H9 (cell line): ENCODE measurements at regions not wholly inside any gene's neighbourhood (a gene's known extent, or its start where the extent isn't known, plus 50 kb on each side); places are given as distances from the start of the nearest gene placed in this dataset.

ENCODE experiments used
- DNase-seq: peaks from one replicate; pipeline ENCODE4 v3.0.0-alpha.2; 2017
- H2AFZ ChIP-seq: one replicate; pipeline ENCODE4 v1.6.1; 2013; ENCODE audit warnings: mild to moderate bottlenecking, low read length, control low read depth, moderate library complexity
- H2AK5ac ChIP-seq: 2 replicates; pipeline ENCODE4 v1.6.1; 2013; ENCODE audit warnings: low read length, control low read depth, mixed read lengths; ENCODE audit not compliant: insufficient read length
- H2BK120ac ChIP-seq: one replicate; pipeline ENCODE4 v1.6.1; 2013; ENCODE audit warnings: low read depth, mild to moderate bottlenecking, low read length, control low read depth, inconsistent platforms; ENCODE audit not compliant: poor library complexity, severe bottlenecking
- H2BK12ac ChIP-seq: 2 replicates; pipeline ENCODE4 v1.6.1; 2013; ENCODE audit warnings: low read length, control low read depth, mixed read lengths, low read depth; ENCODE audit not compliant: insufficient read length
- H2BK15ac ChIP-seq: 2 replicates; pipeline ENCODE4 v1.6.1; 2013; ENCODE audit warnings: low read depth, low read length, control low read depth
- H2BK20ac ChIP-seq: one replicate; pipeline ENCODE4 v1.6.1; 2013; ENCODE audit warnings: low read depth, mild to moderate bottlenecking, low read length, control low read depth, inconsistent platforms; ENCODE audit not compliant: poor library complexity, severe bottlenecking
- H2BK5ac ChIP-seq: 2 replicates; pipeline ENCODE4 v1.6.1; 2013; ENCODE audit warnings: low read length, control low read depth, mixed read lengths; ENCODE audit not compliant: insufficient read length
- H3K14ac ChIP-seq: 2 replicates; pipeline ENCODE4 v1.6.1; 2013; ENCODE audit warnings: low read length, control low read depth; ENCODE audit not compliant: insufficient read depth
- H3K18ac ChIP-seq: 2 replicates; pipeline ENCODE4 v1.6.1; 2013; ENCODE audit warnings: low read depth, mild to moderate bottlenecking, mixed read lengths, low read length, control low read depth; ENCODE audit not compliant: insufficient read length
- H3K23ac ChIP-seq: 2 replicates; pipeline ENCODE4 v1.6.1; 2013; ENCODE audit warnings: low read length, control low read depth, mixed read lengths, low read depth; ENCODE audit not compliant: insufficient read length
- H3K23me2 ChIP-seq: 2 replicates; pipeline ENCODE4 v1.6.1; 2013; ENCODE audit warnings: low read depth, mild to moderate bottlenecking, mixed read lengths, low read length, control low read depth; ENCODE audit not compliant: insufficient read length, poor library complexity, severe bottlenecking
- H3K27ac ChIP-seq: 2 replicates; pipeline ENCODE4 v1.5.1; 2013; ENCODE audit warnings: low read length, control low read depth, mixed read lengths, low read depth; ENCODE audit not compliant: insufficient read length
- H3K27me3 ChIP-seq: 2 replicates; pipeline ENCODE4 v1.6.1; 2013; ENCODE audit warnings: low read length, control low read depth, inconsistent platforms; ENCODE audit not compliant: insufficient read depth
- H3K4ac ChIP-seq: 2 replicates; pipeline ENCODE4 v1.6.1; 2013; ENCODE audit warnings: low read depth, mild to moderate bottlenecking, control low read depth, inconsistent platforms, low read length, moderate library complexity
- H3K4me1 ChIP-seq: 2 replicates; pipeline ENCODE4 v1.6.1; 2013; ENCODE audit warnings: low read length, control low read depth, inconsistent platforms; ENCODE audit not compliant: insufficient read depth
- H3K4me2 ChIP-seq: 2 replicates; pipeline ENCODE4 v1.6.1; 2013; ENCODE audit warnings: low read length, control low read depth, mixed read lengths; ENCODE audit not compliant: insufficient read length, insufficient read depth
- H3K56ac ChIP-seq: 2 replicates; pipeline ENCODE4 v1.6.1; 2013; ENCODE audit warnings: low read depth, mild to moderate bottlenecking, mixed read lengths, low read length, control low read depth; ENCODE audit not compliant: insufficient read length
- H3K79me1 ChIP-seq: 2 replicates; pipeline ENCODE4 v1.6.1; 2013; ENCODE audit warnings: low read depth, mild to moderate bottlenecking, moderate library complexity, low read length, control low read depth, inconsistent platforms; ENCODE audit not compliant: insufficient read depth, poor library complexity, severe bottlenecking
- H3K79me2 ChIP-seq: 2 replicates; pipeline ENCODE4 v1.6.1; 2013; ENCODE audit warnings: low read length, control low read depth, inconsistent platforms; ENCODE audit not compliant: insufficient read depth
- H3K9ac ChIP-seq: 2 replicates; pipeline ENCODE4 v1.6.1; 2013; ENCODE audit warnings: low read length, control low read depth, mixed read lengths; ENCODE audit not compliant: insufficient read length; ENCODE audit errors: extremely low read depth
- H3K9me3 ChIP-seq: one replicate; pipeline ENCODE4 v1.6.1; 2013; ENCODE audit warnings: low read depth, low read length, inconsistent platforms; ENCODE audit not compliant: control insufficient read depth
- H3T11ph ChIP-seq: one replicate; pipeline ENCODE4 v1.6.1; 2013; ENCODE audit warnings: mild to moderate bottlenecking, low read length, control low read depth, inconsistent platforms
- H4K20me1 ChIP-seq: one replicate; pipeline ENCODE4 v1.6.1; 2013; ENCODE audit not compliant: control insufficient read depth, insufficient read length, insufficient read depth
- H4K5ac ChIP-seq: 2 replicates; pipeline ENCODE4 v1.6.1; 2013; ENCODE audit warnings: low read depth, mild to moderate bottlenecking, mixed read lengths, low read length, control low read depth; ENCODE audit not compliant: insufficient read length
- H4K8ac ChIP-seq: replicated peaks from 2 replicates; pipeline ENCODE4 v1.6.1; 2013; ENCODE audit warnings: low read length, control low read depth, mixed read lengths, low read depth; ENCODE audit not compliant: insufficient read length
- H4K91ac ChIP-seq: 2 replicates; pipeline ENCODE4 v1.6.1; 2013; ENCODE audit warnings: low read depth, mild to moderate bottlenecking, moderate library complexity, mixed read lengths, low read length, control low read depth; ENCODE audit not compliant: insufficient read length
- H3K27ac Mint-ChIP-seq, 3 experiments: 2 replicates in 2 of 3; 3 replicates in 1 of 3; pipeline ENCODE4 v1.8.0; 2020 to 2021; ENCODE audit warnings: mixed read lengths in 3 of 3, mild to moderate bottlenecking in 1 of 3, moderate library complexity in 1 of 3
- H3K27me3 Mint-ChIP-seq: 2 replicates; pipeline ENCODE4 v1.8.0; 2021; ENCODE audit warnings: low read depth, mild to moderate bottlenecking, moderate library complexity, mixed read lengths
- H3K36me3 Mint-ChIP-seq, 3 experiments: 2 replicates in 2 of 3; 3 replicates in 1 of 3; pipeline ENCODE4 v1.8.0; 2020 to 2021; ENCODE audit warnings: low read depth in 3 of 3, mixed read lengths in 3 of 3; ENCODE audit not compliant: insufficient read depth in 1 of 3
- H3K4me1 Mint-ChIP-seq, 2 experiments: 2 replicates each; pipeline ENCODE4 v1.8.0; 2020; ENCODE audit warnings: mixed read lengths in 2 of 2
- H3K4me3 Mint-ChIP-seq, 2 experiments: 2 replicates in 1 of 2; 3 replicates in 1 of 2; pipeline ENCODE4 v1.8.0; 2020 to 2021; ENCODE audit warnings: mild to moderate bottlenecking in 2 of 2, mixed read lengths in 2 of 2, moderate library complexity in 1 of 2
- H3K9me3 Mint-ChIP-seq, 2 experiments: 2 replicates in 1 of 2; 3 replicates in 1 of 2; pipeline ENCODE4 v1.8.0; 2020; ENCODE audit warnings: mild to moderate bottlenecking in 2 of 2, mixed read lengths in 2 of 2, moderate library complexity in 1 of 2
- CTCF ChIP-seq: fragments of 200-600 bp; sonication (generic); conservative IDR thresholded peaks from 3 replicates; pipeline ENCODE4 v1.8.0; 2021; ENCODE audit warnings: antibody characterized with exemption, mild to moderate bottlenecking
- WGBS: extraction: QIAGEN DNeasy Blood & Tissue Kit; methylation state at CpG from one replicate; pipeline ENCODE4 v1.1.7; 2013; ENCODE audit warnings: missing lambda C conversion rate, low lambda C conversion rate, mixed read lengths; ENCODE audit not compliant: insufficient read length; ENCODE audit errors: extremely low coverage; 5-methylcytosine and 5-hydroxymethylcytosine counted together

DNA sequence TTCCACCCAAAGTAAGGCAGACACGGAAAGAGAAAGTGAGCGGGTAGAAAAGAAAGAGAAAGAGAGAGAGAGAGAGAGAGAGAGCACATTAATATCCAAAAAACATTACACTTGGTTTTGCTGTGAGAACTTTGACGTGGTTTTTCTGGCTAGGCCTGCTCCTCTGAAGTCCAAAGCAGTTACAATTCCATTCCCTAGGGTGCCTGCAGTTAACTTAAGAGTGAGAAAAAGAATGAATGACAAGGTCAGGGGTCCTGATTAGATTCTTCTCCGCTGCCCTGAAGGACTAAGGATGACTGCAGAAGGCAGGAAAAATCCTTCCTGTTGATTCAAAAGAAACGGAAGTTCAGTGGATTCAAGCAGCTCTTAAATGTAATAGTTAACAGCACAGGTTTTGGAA, 589.8 kb downstream of the PRELID2 start:
- Mint-ChIP-seq H3K4me1 (peaks cover 34 to 41% of the 10 kb centered on the region in 2 experiments), H3K27ac (peak overlapping the region; percentile 35 to 41 (median 37); a peak in 5 of 7 replicates), H3K9me3 (no peaks in the 10 kb centered on the region), H3K4me3 (no peak overlapping the region), H3K36me3 (no peaks in the 10 kb centered on the region), H3K27me3 (no peaks in the 10 kb centered on the region)
- H3K27ac ChIP-seq: no peak overlapping the region
- H3K14ac ChIP-seq: no peak overlapping the region
- H3K4ac ChIP-seq: no peak overlapping the region
- no peak overlapping the region for H2BK120ac ChIP-seq
- no peak overlapping the region for H3K23ac ChIP-seq
- DNase-seq: no peak
- no peak overlapping the region for H4K8ac ChIP-seq
- no peak overlapping the region for H2BK5ac ChIP-seq
- no peaks in the 10 kb centered on the region for H3K9me3 ChIP-seq
- no peaks in the 10 kb centered on the region for H3K27me3 ChIP-seq
- no peak overlapping the region for H3K9ac ChIP-seq
- no peaks in the 10 kb centered on the region for H4K20me1 ChIP-seq
- no peak overlapping the region for H3K4me2 ChIP-seq
- no peak overlapping the region for H2BK15ac ChIP-seq
- peaks cover 11% of the 10 kb centered on the region; the same call in 1 of the 2 replicates for H3K4me1 ChIP-seq
- TF ChIP-seq CTCF: no peak
- no peaks in the 10 kb centered on the region for H3K23me2 ChIP-seq
- H2BK20ac ChIP-seq: no peak overlapping the region
- H3K79me1 ChIP-seq: no peaks in the 10 kb centered on the region
- no peak overlapping the region for H3T11ph ChIP-seq
- no peak overlapping the region for H3K18ac ChIP-seq
- no CpG with 5 or more reads among the region's 5 CpGs for whole genome bisulfite sequencing
- H3K79me2 ChIP-seq: no peaks in the 10 kb centered on the region
- no peak overlapping the region for H4K5ac ChIP-seq
- H4K91ac ChIP-seq: no peak overlapping the region
- H2AK5ac ChIP-seq: no peak overlapping the region
- no peak overlapping the region for H2AFZ ChIP-seq
- H3K56ac ChIP-seq: no peak overlapping the region
- H2BK12ac ChIP-seq: no peak overlapping the region
